Neural cell (in vitro differentiated cells): ENCODE measurements at regions not wholly inside any gene's neighbourhood (a gene's known extent, or its start where the extent isn't known, plus 50 kb on each side); places are given as distances from the start of the nearest gene placed in this dataset.

ENCODE experiments used
- H2AFZ ChIP-seq: fragments of 200-600, 300-800 bp; sonication (generic), shearing (Covaris generic); 2 replicates; pipeline ENCODE4 v1.6.0; 2014; ENCODE audit warnings: low read depth, mild to moderate bottlenecking, antibody characterized with exemption, low read length, moderate library complexity
- H3F3A ChIP-seq: fragments of 200-600 bp; shearing (Covaris generic); 2 replicates; pipeline ENCODE4 v1.6.1; 2016; ENCODE audit warnings: mild to moderate bottlenecking, moderate library complexity, mixed read lengths, antibody characterized with exemption, low read length; ENCODE audit not compliant: insufficient read depth, poor library complexity, severe bottlenecking
- H3K27ac ChIP-seq: fragments of 200-600, 300-800 bp; sonication (generic), shearing (Covaris generic); 2 replicates; pipeline ENCODE4 v1.5.1; 2014; ENCODE audit warnings: mild to moderate bottlenecking, low read length, moderate library complexity
- H3K27me3 ChIP-seq: fragments of 300-800, 200-600 bp; sonication (generic), shearing (Covaris generic); 2 replicates; pipeline ENCODE4 v1.6.0; 2014; ENCODE audit warnings: mild to moderate bottlenecking, low read depth, low read length, moderate library complexity; ENCODE audit not compliant: insufficient read depth
- H3K36me3 ChIP-seq: fragments of 300-800, 200-600 bp; sonication (generic), shearing (Covaris generic); 2 replicates; pipeline ENCODE4 v1.5.1; 2014; ENCODE audit warnings: mild to moderate bottlenecking, antibody characterized with exemption, low read length, moderate library complexity; ENCODE audit not compliant: insufficient read depth
- H3K4me2 ChIP-seq: fragments of 300-800, 200-600 bp; sonication (generic), shearing (Covaris generic); 2 replicates; pipeline ENCODE4 v1.6.0; 2014; ENCODE audit warnings: mild to moderate bottlenecking, low read length
- H3K4me3 ChIP-seq: fragments of 300-800, 200-600 bp; sonication (generic), shearing (Covaris generic); 2 replicates; pipeline ENCODE4 v1.5.1; 2014; ENCODE audit warnings: mild to moderate bottlenecking, low read length, moderate library complexity
- H3K79me2 ChIP-seq: fragments of 200-600 bp; shearing (Covaris generic); replicated peaks from 2 replicates; pipeline ENCODE4 v1.6.0; 2014; ENCODE audit warnings: mild to moderate bottlenecking, low read length, moderate library complexity; ENCODE audit not compliant: insufficient read depth
- H3K9ac ChIP-seq: fragments of 300-800, 200-600 bp; sonication (generic), shearing (Covaris generic); 2 replicates; pipeline ENCODE4 v1.6.1; 2016; ENCODE audit warnings: mild to moderate bottlenecking, low read length, mixed read lengths
- H3K9me2 ChIP-seq: fragments of 200-600 bp; shearing (Covaris generic); 2 replicates; pipeline ENCODE4 v1.6.1; 2016; ENCODE audit warnings: mild to moderate bottlenecking, low read length, mixed read lengths; ENCODE audit not compliant: insufficient read depth
- H3K9me3 ChIP-seq: fragments of 200-600, 300-800 bp; sonication (generic), shearing (Covaris generic); 2 replicates; pipeline ENCODE4 v1.6.1; 2016; ENCODE audit warnings: mild to moderate bottlenecking, mixed run types, low read length, moderate library complexity, mixed read lengths
- H4K20me1 ChIP-seq: fragments of 200-600 bp; shearing (Covaris generic); 2 replicates; pipeline ENCODE4 v1.6.1; 2016; ENCODE audit warnings: mild to moderate bottlenecking, mixed run types; ENCODE audit not compliant: insufficient read depth
- CTCF ChIP-seq: fragments of 450-650 bp; IDR thresholded peaks from 2 replicates; pipeline ENCODE4 v1.5.1; 2014; ENCODE audit warnings: antibody characterized with exemption, mild to moderate bottlenecking, moderate library complexity; ENCODE audit not compliant: poor library complexity, severe bottlenecking
- EP300 ChIP-seq: fragments of 450-650 bp; conservative IDR thresholded peaks from 2 replicates; pipeline ENCODE4 v1.6.1; 2014; ENCODE audit warnings: antibody characterized with exemption, mild to moderate bottlenecking, moderate library complexity; ENCODE audit not compliant: poor library complexity, severe bottlenecking
- EZH2 ChIP-seq: fragments of 200-600, 300-800 bp; shearing (Covaris generic), sonication (generic); IDR thresholded peaks from 2 replicates; pipeline ENCODE4 v1.6.1; 2014; ENCODE audit warnings: antibody characterized with exemption, low read length, borderline replicate concordance, mild to moderate bottlenecking; ENCODE audit not compliant: insufficient read depth, poor library complexity, severe bottlenecking
- MXI1 ChIP-seq: fragments of 450-650 bp; conservative IDR thresholded peaks from 2 replicates; pipeline ENCODE4 v1.6.1; 2014; ENCODE audit warnings: antibody characterized with exemption, mild to moderate bottlenecking; ENCODE audit not compliant: poor library complexity, severe bottlenecking
- POLR2AphosphoS5 ChIP-seq: IDR thresholded peaks from 2 replicates; pipeline ENCODE4 v1.6.1; 2012
- RAD21 ChIP-seq: fragments of 450-650 bp; conservative IDR thresholded peaks from 2 replicates; pipeline ENCODE4 v1.6.1; 2014; ENCODE audit warnings: antibody characterized with exemption, mild to moderate bottlenecking, moderate library complexity
- REST ChIP-seq: IDR thresholded peaks from 2 replicates; pipeline ENCODE4 v1.6.1; 2012; ENCODE audit warnings: borderline replicate concordance
- SMC3 ChIP-seq: fragments of 450-650 bp; conservative IDR thresholded peaks from 2 replicates; pipeline ENCODE4 v1.6.1; 2014; ENCODE audit warnings: antibody characterized with exemption, mild to moderate bottlenecking, moderate library complexity; ENCODE audit not compliant: poor library complexity
- TAF1 ChIP-seq: IDR thresholded peaks from 2 replicates; pipeline ENCODE4 v1.6.1; 2012; ENCODE audit warnings: low read depth

- no peak overlapping the region for H3K9ac ChIP-seq
- H3K79me2 ChIP-seq: no peaks in the 10 kb centered on the region
- no peak overlapping the region for H3K4me2 ChIP-seq
- H3K4me3 ChIP-seq: no peak overlapping the region
- H3K27ac ChIP-seq: no peak overlapping the region
- no peaks in the 10 kb centered on the region for H3K9me3 ChIP-seq
- TF ChIP-seq RAD21 (no peak), EZH2 (no peak), CTCF (no peak), TAF1 (no peak), EP300 (no peak), REST (no peak), POLR2AphosphoS5 (no peak), SMC3 (no peak), MXI1 (no peak)
- no peaks in the 10 kb centered on the region for H3K36me3 ChIP-seq
- no peaks in the 10 kb centered on the region for H4K20me1 ChIP-seq
- H2AFZ ChIP-seq: no peak overlapping the region
- no peaks in the 10 kb centered on the region for H3F3A ChIP-seq
- no peaks in the 10 kb centered on the region for H3K27me3 ChIP-seq
- H3K9me2 ChIP-seq: no peaks in the 10 kb centered on the region
Measured at GRCh38 chr4:160847228-160847627, 1316.6 kb downstream of the FSTL5 start.

- Histone ChIP-seq H3K9ac (no peak overlapping the region), H3K27ac (no peak overlapping the region)
Measured at GRCh38 chr4:160848489-160848888, 1315.3 kb downstream of the FSTL5 start.

More at GRCh38 chr4:160848489-160848888, 1315.3 kb downstream of the FSTL5 start:
- H3F3A ChIP-seq: no peaks in the 10 kb centered on the region
- no peak overlapping the region for H2AFZ ChIP-seq
- no peaks in the 10 kb centered on the region for H4K20me1 ChIP-seq
- TF ChIP-seq RAD21 (no peak), POLR2AphosphoS5 (no peak), CTCF (no peak), TAF1 (no peak), EP300 (no peak), MXI1 (no peak)
- no peaks in the 10 kb centered on the region for H3K36me3 ChIP-seq
- H3K9me2 ChIP-seq: no peaks in the 10 kb centered on the region
- H3K4me2 ChIP-seq: no peak overlapping the region
- no peak overlapping the region for H3K4me3 ChIP-seq
- H3K27me3 ChIP-seq: no peaks in the 10 kb centered on the region
- H3K79me2 ChIP-seq: no peaks in the 10 kb centered on the region
- no peaks in the 10 kb centered on the region for H3K9me3 ChIP-seq
